IPS-20b (cell line): ENCODE measurements at regions not wholly inside any gene's neighbourhood (a gene's known extent, or its start where the extent isn't known, plus 50 kb on each side); places are given as distances from the start of the nearest gene placed in this dataset.

ENCODE experiments used
- H3K27ac ChIP-seq: one replicate; pipeline ENCODE4 v1.5.1; 2013; ENCODE audit warnings: low read length
- H3K27me3 ChIP-seq: 2 replicates; pipeline ENCODE4 v1.6.1; 2013; ENCODE audit warnings: mild to moderate bottlenecking, low read length, inconsistent platforms; ENCODE audit not compliant: insufficient read depth
- H3K36me3 ChIP-seq: 2 replicates; pipeline ENCODE4 v1.6.1; 2013; ENCODE audit warnings: low read depth, mild to moderate bottlenecking, inconsistent platforms, low read length, moderate library complexity; ENCODE audit not compliant: insufficient read depth
- H3K4me1 ChIP-seq: 2 replicates; pipeline ENCODE4 v1.6.1; 2013; ENCODE audit warnings: mild to moderate bottlenecking, control low read depth, inconsistent platforms, low read length, moderate library complexity; ENCODE audit not compliant: insufficient read depth
- H3K4me3 ChIP-seq: 2 replicates; pipeline ENCODE4 v1.5.1; 2013; ENCODE audit warnings: mild to moderate bottlenecking, low read length, inconsistent platforms
- H3K9ac ChIP-seq: 2 replicates; pipeline ENCODE4 v1.6.1; 2013; ENCODE audit warnings: low read depth, mild to moderate bottlenecking, inconsistent platforms, low read length, moderate library complexity
- H3K9me3 ChIP-seq: 2 replicates; pipeline ENCODE4 v1.6.1; 2013; ENCODE audit warnings: mild to moderate bottlenecking, low read depth, low read length, inconsistent platforms; ENCODE audit not compliant: insufficient read depth

DNA sequence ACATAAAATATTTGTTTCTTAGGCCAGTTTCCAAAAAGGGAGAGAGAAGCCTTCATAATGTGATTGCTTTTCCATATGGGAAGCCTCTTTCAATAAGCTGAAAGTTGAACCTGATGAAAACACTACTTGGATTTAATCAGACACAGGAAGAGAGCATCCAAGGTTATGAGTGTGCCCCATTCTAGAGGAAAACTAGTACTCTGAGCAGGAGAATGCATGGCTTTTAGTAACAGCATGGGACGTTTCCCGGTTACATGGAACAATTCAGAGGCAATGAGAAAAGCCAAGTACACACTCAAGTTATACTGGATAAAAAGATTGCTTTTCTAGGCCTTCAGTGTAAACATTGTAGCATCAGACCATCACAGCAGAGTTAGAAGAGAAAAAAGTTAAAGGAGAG lies 315.8 kb downstream of the ZNF516 start:
- H3K4me3 ChIP-seq = no peak overlapping the region
- H3K4me1 ChIP-seq = peaks cover 3% of the 10 kb centered on the region; the same call in 1 of the 2 replicates
- no peaks in the 10 kb centered on the region for H3K9me3 ChIP-seq
- no peaks in the 10 kb centered on the region for H3K27me3 ChIP-seq
- H3K36me3 ChIP-seq = no peaks in the 10 kb centered on the region
- no peak overlapping the region for H3K9ac ChIP-seq
- H3K27ac ChIP-seq = no peak overlapping the region

DNA sequence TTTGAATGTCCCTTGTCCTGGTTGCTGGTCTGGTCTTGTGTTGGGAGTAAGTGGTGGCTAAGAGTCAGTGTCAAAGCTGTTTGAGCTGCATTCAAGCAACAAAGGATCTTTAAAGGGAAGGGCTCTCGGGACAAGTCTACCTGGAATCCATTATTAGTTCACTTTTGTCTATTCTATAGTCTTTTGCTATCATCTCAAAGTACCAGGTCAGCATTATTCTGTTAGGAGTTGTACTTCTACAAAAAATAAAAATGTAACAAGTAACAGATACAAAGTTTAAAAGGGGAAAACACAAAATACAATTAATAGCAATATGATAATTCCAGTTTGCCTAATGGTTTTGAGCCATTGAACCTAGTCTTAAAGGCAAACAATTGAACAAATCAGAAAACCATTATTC lies 317.9 kb downstream of the ZNF516 start:
- no peaks in the 10 kb centered on the region for H3K36me3 ChIP-seq

DNA sequence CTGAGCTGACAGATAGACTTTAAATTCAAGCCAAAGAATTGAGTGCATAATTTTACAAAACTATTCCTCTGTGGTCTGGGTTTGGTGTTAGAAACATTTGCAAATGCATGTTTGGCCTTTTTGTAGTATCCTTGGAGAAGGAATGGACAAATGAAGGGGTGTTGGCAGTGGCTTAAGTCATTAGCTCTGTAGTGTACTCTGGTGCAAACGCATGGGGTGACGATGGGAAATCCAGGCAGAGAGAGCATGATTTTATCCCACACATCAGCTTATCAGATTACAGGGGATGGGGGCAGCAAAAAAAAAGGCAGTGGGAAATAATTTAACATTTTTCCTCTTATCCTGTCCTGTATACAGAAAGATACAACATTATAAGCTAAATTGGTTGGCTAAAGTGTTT lies 320.6 kb downstream of the ZNF516 start:
- no peak overlapping the region for H3K4me3 ChIP-seq
- no peaks in the 10 kb centered on the region for H3K9me3 ChIP-seq
- H3K27ac ChIP-seq = no peak overlapping the region
- H3K4me1 ChIP-seq = no peaks in the 10 kb centered on the region
- no peak overlapping the region for H3K9ac ChIP-seq
- no peaks in the 10 kb centered on the region for H3K36me3 ChIP-seq
- H3K27me3 ChIP-seq = no peaks in the 10 kb centered on the region

More for the DNA sequence above, 317.9 kb downstream of the ZNF516 start:
- H3K9ac ChIP-seq = no peak overlapping the region
- H3K27me3 ChIP-seq = no peaks in the 10 kb centered on the region
- no peaks in the 10 kb centered on the region for H3K9me3 ChIP-seq
- H3K27ac ChIP-seq = no peak overlapping the region
- H3K4me3 ChIP-seq = no peak overlapping the region
- no peaks in the 10 kb centered on the region for H3K4me1 ChIP-seq

DNA sequence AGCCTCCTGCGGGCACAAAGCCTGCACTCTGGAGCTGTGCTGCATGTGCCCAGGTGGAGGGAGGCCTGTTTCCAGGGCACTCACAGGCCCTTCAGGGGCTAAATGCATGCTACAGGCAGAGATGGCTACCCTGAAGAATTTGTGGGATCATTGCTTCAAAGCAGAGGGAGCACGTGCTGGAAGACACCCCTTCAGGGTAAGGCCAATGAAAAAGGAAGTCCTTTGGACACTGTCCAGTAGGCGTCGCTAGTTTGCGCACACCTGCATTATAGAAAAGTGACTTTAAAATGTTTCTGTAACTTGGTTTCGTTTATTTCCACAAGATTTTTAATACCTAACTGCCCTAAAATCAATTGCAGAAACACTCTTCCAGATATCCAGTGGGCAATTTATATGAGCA lies 325.3 kb downstream of the ZNF516 start:
- Histone ChIP-seq H3K27me3 (no peaks in the 10 kb centered on the region), H3K9me3 (no peaks in the 10 kb centered on the region), H3K36me3 (no peaks in the 10 kb centered on the region), H3K27ac (no peak overlapping the region), H3K4me3 (no peak overlapping the region), H3K9ac (no peak overlapping the region), H3K4me1 (no peaks in the 10 kb centered on the region)

DNA sequence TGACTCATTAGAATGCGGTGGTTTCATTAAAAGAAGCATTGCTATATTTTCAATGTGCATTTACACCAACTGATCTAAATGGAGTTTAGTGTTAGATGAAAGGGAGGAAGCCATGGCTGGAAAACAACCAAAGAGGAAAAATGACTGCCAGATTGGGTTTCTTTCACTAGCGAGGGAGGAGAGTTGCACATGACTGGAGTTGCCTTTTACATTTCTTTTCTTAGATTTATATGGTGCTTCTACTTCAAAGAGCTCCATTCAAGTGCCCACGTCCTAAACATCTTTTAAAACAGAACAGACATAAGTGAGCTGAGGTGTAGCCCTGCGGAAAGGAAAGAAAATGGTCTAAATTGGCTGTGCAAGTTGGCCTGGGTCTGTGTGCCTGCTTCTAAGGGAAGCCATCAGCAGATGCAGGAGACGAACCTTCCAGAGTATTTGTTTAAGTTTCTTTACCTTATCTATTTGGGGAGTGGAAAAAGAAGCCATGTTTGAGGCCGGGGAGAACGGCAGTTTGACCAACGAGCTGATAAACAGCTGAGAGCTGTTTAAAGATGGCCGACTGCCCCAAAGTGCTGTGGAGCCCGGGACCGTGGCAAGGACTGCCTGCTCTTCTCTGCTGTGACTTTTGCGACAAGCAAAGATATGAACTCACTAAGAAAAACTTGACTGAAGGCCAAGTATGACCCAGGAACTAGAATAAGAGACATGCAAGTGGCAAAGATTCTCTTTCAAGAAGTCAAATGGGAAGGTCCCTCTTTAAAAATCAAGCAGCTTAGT lies 327.0 kb downstream of the ZNF516 start:
- no peak overlapping the region for H3K9ac ChIP-seq
- no peaks in the 10 kb centered on the region for H3K9me3 ChIP-seq
- H3K4me3 ChIP-seq = no peak overlapping the region
- no peaks in the 10 kb centered on the region for H3K36me3 ChIP-seq
- H3K27me3 ChIP-seq = no peaks in the 10 kb centered on the region
- H3K4me1 ChIP-seq = no peaks in the 10 kb centered on the region
- no peak overlapping the region for H3K27ac ChIP-seq

DNA sequence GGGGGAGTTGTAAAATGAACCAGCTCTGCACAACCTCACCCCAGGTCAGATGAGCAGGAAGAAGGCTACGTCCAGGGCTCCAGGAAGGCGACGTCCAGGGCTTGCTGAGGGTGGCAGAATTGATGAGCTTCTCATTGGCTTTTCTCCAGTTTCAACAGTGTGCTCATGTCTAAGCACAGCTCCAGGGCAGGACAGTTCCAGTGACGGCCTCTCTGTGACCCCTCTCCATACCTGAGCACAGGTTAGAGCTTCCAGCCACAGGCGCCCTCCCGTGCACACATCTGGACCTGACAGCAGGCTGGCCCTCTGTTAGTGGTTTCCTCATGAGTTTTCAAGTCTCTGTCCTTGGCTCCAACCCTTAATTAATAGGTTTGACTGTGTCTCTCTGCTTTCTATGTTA lies 327.6 kb downstream of the ZNF516 start:
- no peaks in the 10 kb centered on the region for H3K4me1 ChIP-seq
- H3K27me3 ChIP-seq = no peaks in the 10 kb centered on the region
- no peaks in the 10 kb centered on the region for H3K9me3 ChIP-seq
- no peaks in the 10 kb centered on the region for H3K36me3 ChIP-seq
- H3K9ac ChIP-seq = no peak overlapping the region
- H3K4me3 ChIP-seq = no peak overlapping the region
- H3K27ac ChIP-seq = no peak overlapping the region

DNA sequence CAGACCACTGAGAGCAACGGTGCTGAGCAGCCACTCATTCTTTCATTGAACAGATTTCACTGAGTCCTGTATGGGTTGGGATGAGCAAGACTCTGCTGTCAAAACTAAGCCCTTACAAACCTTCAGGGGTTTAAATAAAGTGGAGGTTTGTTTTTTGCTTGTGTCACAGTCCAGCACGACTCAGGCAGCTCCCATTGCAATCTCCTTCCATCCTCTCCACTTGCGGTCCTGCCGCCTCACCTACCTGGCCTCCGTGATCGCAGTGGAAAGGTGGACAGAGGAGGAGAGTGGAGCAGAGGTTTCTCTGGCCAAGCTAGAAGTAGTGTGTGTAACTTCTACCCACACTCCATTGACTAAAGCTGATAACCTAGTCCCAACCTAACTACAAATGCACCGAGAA lies 332.2 kb downstream of the ZNF516 start:
- Histone ChIP-seq H3K9me3 (no peaks in the 10 kb centered on the region), H3K9ac (no peak overlapping the region), H3K36me3 (no peaks in the 10 kb centered on the region), H3K4me1 (no peaks in the 10 kb centered on the region), H3K4me3 (no peak overlapping the region), H3K27me3 (no peaks in the 10 kb centered on the region), H3K27ac (no peak overlapping the region)

DNA sequence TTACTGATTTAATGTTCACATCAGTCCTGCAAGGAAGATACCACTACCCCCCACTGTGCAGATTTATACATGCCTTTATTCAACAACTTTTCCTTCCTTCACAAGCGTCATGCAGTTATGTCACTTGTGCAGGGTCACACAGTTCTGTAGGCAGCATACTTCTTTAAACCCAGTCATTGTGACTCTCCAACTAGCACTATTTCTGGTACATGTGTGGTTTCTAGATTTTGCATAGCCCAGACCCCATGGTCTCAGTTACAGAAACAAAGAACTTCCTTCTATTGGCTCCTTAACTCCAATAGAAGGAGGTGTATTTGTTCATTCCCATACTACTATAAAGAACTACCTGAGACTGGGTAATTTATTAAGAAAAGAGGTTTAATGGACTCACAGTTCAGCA lies 333.1 kb downstream of the ZNF516 start:
- H3K27ac ChIP-seq = no peak overlapping the region
- no peak overlapping the region for H3K4me3 ChIP-seq
- no peaks in the 10 kb centered on the region for H3K27me3 ChIP-seq
- no peak overlapping the region for H3K9ac ChIP-seq
- no peaks in the 10 kb centered on the region for H3K4me1 ChIP-seq
- no peaks in the 10 kb centered on the region for H3K9me3 ChIP-seq
- no peaks in the 10 kb centered on the region for H3K36me3 ChIP-seq

DNA sequence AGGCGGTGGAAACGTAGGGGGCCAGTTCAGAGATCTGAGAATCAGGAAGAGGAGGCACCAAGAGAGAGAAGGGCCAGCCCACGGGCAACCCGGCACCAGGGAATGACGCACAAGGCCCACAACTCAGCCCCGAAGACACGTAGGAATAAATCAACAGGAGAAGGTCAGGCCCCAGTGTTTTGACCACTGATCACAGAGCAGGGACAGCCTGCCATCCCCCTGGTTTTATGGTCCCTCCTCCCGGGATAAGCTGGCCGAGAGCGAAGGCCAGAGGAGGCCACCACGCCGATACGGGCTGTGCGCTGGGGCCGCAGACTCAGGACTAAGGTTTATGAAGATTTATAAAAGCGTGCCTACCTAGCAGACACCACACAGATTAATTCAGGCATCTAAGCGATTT lies 341.4 kb downstream of the ZNF516 start:
- peaks cover 3% of the 10 kb centered on the region; the same call in 1 of the 2 replicates for H3K9me3 ChIP-seq
- H3K36me3 ChIP-seq = no peaks in the 10 kb centered on the region
- H3K4me1 ChIP-seq = no peaks in the 10 kb centered on the region
- no peak overlapping the region for H3K9ac ChIP-seq
- H3K27ac ChIP-seq = no peak overlapping the region
- H3K4me3 ChIP-seq = no peak overlapping the region
- no peaks in the 10 kb centered on the region for H3K27me3 ChIP-seq

DNA sequence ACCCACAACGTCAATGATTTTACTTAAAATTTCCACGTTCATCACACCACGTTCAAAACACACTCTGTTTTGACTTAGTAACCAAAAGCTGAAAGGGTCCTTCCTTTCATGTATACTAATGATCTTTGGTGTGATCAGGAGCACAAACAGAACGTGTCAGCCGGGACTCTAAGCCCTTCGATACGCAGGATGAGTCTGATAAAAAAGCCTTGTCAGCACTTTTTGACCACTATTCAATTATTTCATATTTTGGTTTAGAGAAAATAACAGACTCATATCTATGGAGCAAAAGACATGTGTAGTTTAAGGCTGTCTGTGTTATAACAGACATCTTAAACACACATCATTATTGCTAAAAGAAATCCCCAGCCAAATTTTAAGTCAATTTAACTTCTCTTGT lies 345.3 kb downstream of the ZNF516 start:
- H3K4me1 ChIP-seq = peaks cover 6% of the 10 kb centered on the region; the same call in 1 of the 2 replicates
- no peak overlapping the region for H3K27ac ChIP-seq
- H3K9ac ChIP-seq = no peak overlapping the region
- no peaks in the 10 kb centered on the region for H3K9me3 ChIP-seq
- H3K36me3 ChIP-seq = no peaks in the 10 kb centered on the region
- H3K4me3 ChIP-seq = no peak overlapping the region
- H3K27me3 ChIP-seq = no peaks in the 10 kb centered on the region

DNA sequence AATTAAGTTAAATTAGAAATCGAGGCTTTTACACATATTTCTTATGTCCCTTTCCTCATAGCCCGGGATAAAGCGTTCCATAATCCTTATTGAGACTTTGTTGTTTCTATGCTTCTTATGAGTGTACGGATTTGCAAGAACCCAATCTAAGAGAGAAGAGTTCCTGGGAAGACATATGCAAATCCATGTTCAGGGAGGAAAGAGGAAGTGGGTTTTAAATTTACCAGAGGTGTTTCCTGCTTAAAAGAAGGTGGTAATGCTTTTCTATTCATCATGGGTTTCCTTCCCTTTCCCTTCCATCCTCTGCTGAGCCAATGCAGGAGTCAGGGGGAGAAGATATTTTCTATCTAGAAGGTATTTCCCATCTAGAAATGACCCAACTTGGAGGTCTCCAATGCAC lies 345.8 kb downstream of the ZNF516 start:
- Histone ChIP-seq H3K36me3 (no peaks in the 10 kb centered on the region), H3K9ac (no peak overlapping the region), H3K9me3 (no peaks in the 10 kb centered on the region), H3K27ac (no peak overlapping the region), H3K4me1 (peaks cover 6% of the 10 kb centered on the region; the same call in 1 of the 2 replicates), H3K27me3 (no peaks in the 10 kb centered on the region), H3K4me3 (no peak overlapping the region)

DNA sequence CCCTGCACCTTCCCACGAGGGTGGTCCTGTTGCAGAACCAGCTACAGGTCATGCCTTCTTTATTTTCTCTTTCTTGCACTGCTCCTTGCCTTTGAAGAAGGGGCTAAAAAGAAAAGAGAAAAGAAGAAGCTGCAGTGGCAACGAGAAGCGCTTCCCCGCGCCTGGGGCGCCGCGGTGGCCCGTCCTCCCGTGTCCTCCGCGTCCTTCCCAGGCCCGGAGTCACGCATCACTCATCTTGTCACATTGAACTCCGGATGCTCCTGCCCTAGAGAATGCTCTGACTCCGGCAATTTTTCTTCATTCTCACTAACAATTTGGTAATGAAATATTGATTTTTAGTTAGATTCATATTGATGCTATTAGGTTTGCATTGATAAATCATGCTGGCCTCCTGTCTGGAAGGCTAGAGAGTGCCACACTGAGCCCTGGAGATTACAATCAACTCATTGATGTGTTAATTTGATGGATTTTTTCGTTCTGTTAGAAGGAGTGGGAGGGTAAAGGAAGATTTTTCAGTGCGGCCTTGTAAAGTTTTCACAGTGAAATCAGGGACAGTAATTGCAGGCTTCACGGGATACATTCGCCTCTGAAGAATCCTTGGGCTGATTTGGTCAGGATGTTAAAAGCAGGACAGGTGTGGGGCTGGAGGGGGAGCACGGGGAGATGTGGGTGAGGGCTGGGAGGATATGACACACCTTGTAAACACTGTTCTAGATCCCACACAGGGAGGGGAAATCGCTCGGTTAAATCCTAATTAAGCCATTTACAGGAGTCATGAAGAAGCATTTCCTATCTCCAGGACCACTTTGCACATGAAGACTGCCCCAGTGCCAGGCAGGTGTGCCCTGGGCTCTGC lies 349.3 kb downstream of the ZNF516 start:
- no peak overlapping the region for H3K27ac ChIP-seq
- H3K36me3 ChIP-seq = no peaks in the 10 kb centered on the region

More for the DNA sequence above, 349.3 kb downstream of the ZNF516 start:
- Histone ChIP-seq H3K4me3 (no peak overlapping the region), H3K9ac (no peak overlapping the region), H3K27me3 (no peaks in the 10 kb centered on the region), H3K4me1 (peaks cover 6% of the 10 kb centered on the region; the same call in 1 of the 2 replicates), H3K9me3 (no peaks in the 10 kb centered on the region)
